ENCODE measurements at regions not wholly inside any gene's neighbourhood (a gene's known extent, or its start where the extent isn't known, plus 50 kb on each side); places are given as distances from the start of the nearest gene placed in this dataset.

DNA sequence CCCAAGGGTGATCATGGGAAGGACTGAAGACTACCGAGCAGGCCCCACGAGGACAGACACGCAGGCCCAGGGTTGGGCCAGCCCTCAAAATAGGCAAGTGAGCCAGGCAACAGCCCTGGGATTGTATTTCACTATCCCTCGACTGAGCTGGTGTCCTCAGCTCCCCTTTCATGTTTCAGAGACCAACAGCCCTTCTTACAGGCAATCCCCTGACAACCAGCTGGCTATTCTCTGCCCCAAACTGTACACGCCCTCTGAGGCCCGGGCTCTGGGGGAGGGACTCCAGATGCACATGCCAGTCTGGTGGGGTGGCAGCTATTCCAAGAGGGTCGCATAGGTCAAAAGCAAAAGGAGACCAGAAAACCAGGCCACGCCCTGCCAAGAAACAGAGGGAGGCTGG is 243.0 kb downstream of the TOMM20 start:
- 79% methylated on average over 5 of the region's 8 CpGs for WGBS (ENCODE audit: low lambda C conversion rate)
- no peak overlapping the region for H3K4me2 ChIP-seq (ENCODE audit: low read depth, low read length)
- peaks cover 81% of the 10 kb centered on the region for H3K4me1 ChIP-seq (ENCODE audit: insufficient read depth, low read length)
- no peaks in the 10 kb centered on the region for H3K79me2 ChIP-seq (ENCODE audit: insufficient read depth, low read length)
- TF ChIP-seq ZSCAN22 (CRISPR knock-in tag; IDR thresholded peaks at IDR 0.05), result no peak
- no peak for DNase-seq (ENCODE audit: low spot score)
- ChIA-PET CTCF (ENCODE audit: low intra/inter-chr PET ratio, low total read pairs) (no interaction called here), POLR2A (interaction anchor here (2.3 kb wide), 1 partner anchor 10 kb away, joined by 6 read pairs; no protein-coding TSS in a partner anchor)
- BruUV-seq (replicated peaks), result no TSS peak
- no peaks in the 10 kb centered on the region for H4K20me1 ChIP-seq (ENCODE audit: insufficient read depth, low read length)
- intact Hi-C loops (cut with micrococcal nuclease; ENCODE audit: unreplicated experiment) (no loop called here), in situ Hi-C loops (cut with HindIII; ENCODE audit: extremely low pct_ligation_motif_present, low pct_unique_long_range_greater_than_20kb) (no loop called here)
- no peak for ATAC-seq
- no peaks in the 10 kb centered on the region for H3K9me3 ChIP-seq (ENCODE audit: low read length)
- H3K9ac ChIP-seq (ENCODE audit: insufficient read depth, low read depth, low read length), result no peak overlapping the region
- H2AFZ ChIP-seq (ENCODE audit: low read length), result no peak overlapping the region
- no peak for FAIRE-seq
- H3K27me3 ChIP-seq (ENCODE audit: control insufficient read depth in 1 of 2, insufficient read depth in 2 of 2, low read length in 2 of 2), result no peaks in the 10 kb centered on the region
- H3K4me3 ChIP-seq (replicated peaks in 1 of 3; ENCODE audit: insufficient read depth in 1 of 3, low read depth in 2 of 3, low read length in 3 of 3), result no peak overlapping the region
- no peaks in the 10 kb centered on the region for H3K36me3 ChIP-seq (replicated peaks in 1 of 2; ENCODE audit: control insufficient read depth in 1 of 2, insufficient read depth in 2 of 2, low read length in 2 of 2)
- H3K27ac ChIP-seq (ENCODE audit: extremely low read length, insufficient read depth, low read length), result no peak overlapping the region

DNA sequence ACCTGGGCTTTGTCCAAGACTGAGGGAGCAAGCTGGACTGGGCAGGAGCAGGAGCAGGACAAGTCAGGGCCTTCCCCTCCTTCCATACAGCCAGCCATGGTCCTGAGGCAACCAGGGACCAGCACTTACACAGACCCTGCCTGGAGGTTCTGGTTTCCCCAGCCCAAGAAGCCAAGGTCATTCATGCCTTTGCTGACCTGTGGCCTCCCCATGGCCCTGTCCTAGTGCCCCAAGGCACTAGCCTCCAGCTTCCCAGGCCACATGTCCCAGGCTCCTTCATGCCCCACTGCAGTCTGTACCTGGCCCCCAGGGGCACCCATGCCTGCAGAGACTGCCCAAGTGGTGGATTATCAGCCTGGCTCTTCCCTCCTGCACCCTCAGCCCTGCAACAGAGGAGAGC is 243.9 kb downstream of the TOMM20 start:
- FAIRE-seq (no peak), ATAC-seq (peak; percentile 60)
- TF ChIP-seq, protein P1, sequence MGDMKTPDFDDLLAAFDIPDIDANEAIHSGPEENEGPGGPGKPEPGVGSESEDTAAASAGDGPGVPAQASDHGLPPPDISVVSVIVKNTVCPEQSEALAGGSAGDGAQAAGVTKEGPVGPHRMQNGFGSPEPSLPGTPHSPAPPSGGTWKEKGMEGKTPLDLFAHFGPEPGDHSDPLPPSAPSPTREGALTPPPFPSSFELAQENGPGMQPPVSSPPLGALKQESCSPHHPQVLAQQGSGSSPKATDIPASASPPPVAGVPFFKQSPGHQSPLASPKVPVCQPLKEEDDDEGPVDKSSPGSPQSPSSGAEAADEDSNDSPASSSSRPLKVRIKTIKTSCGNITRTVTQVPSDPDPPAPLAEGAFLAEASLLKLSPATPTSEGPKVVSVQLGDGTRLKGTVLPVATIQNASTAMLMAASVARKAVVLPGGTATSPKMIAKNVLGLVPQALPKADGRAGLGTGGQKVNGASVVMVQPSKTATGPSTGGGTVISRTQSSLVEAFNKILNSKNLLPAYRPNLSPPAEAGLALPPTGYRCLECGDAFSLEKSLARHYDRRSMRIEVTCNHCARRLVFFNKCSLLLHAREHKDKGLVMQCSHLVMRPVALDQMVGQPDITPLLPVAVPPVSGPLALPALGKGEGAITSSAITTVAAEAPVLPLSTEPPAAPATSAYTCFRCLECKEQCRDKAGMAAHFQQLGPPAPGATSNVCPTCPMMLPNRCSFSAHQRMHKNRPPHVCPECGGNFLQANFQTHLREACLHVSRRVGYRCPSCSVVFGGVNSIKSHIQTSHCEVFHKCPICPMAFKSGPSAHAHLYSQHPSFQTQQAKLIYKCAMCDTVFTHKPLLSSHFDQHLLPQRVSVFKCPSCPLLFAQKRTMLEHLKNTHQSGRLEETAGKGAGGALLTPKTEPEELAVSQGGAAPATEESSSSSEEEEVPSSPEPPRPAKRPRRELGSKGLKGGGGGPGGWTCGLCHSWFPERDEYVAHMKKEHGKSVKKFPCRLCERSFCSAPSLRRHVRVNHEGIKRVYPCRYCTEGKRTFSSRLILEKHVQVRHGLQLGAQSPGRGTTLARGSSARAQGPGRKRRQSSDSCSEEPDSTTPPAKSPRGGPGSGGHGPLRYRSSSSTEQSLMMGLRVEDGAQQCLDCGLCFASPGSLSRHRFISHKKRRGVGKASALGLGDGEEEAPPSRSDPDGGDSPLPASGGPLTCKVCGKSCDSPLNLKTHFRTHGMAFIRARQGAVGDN (CRISPR knock-in tag; IDR thresholded peaks at IDR 0.05), result peak; percentile 65
- TF ChIP-seq, protein P2, sequence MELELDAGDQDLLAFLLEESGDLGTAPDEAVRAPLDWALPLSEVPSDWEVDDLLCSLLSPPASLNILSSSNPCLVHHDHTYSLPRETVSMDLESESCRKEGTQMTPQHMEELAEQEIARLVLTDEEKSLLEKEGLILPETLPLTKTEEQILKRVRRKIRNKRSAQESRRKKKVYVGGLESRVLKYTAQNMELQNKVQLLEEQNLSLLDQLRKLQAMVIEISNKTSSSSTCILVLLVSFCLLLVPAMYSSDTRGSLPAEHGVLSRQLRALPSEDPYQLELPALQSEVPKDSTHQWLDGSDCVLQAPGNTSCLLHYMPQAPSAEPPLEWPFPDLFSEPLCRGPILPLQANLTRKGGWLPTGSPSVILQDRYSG (CRISPR knock-in tag; IDR thresholded peaks at IDR 0.05), result no peak
- peak; percentile 29; the same call in 1 of the 2 replicates for TF ChIP-seq HNF4A (CRISPR knock-in tag; IDR thresholded peaks at IDR 0.05)
- TF ChIP-seq CBFB (CRISPR knock-in tag; IDR thresholded peaks at IDR 0.05), result no peak
- TF ChIP-seq ZSCAN25 (CRISPR knock-in tag; IDR thresholded peaks at IDR 0.05), result peak; percentile 49; the same call in 1 of the 2 replicates
- TF ChIP-seq TP53 (CRISPR knock-in tag; conservative IDR thresholded peaks at IDR 0.05), result 0 out of 2 replicates have a peak, but pooled peaks have one; percentile 31
- TF ChIP-seq ZHX1 (CRISPR knock-in tag; IDR thresholded peaks at IDR 0.05; ENCODE audit: low read depth), result 0 out of 2 replicates have a peak, but pooled peaks have one; percentile 39

More for the DNA sequence above, 243.9 kb downstream of the TOMM20 start:
- H3K4me1 ChIP-seq (ENCODE audit: insufficient read depth, low read length), result peaks cover 90% of the 10 kb centered on the region
- no peak overlapping the region for H3K9ac ChIP-seq (ENCODE audit: insufficient read depth, low read depth, low read length)
- H3K4me3 ChIP-seq (replicated peaks in 1 of 3; ENCODE audit: insufficient read depth in 1 of 3, low read depth in 2 of 3, low read length in 3 of 3), result no peak overlapping the region
- no peaks in the 10 kb centered on the region for H3K36me3 ChIP-seq (replicated peaks in 1 of 2; ENCODE audit: control insufficient read depth in 1 of 2, insufficient read depth in 2 of 2, low read length in 2 of 2)
- no peak overlapping the region for H3K4me2 ChIP-seq (ENCODE audit: low read depth, low read length)
- H3K79me2 ChIP-seq (ENCODE audit: insufficient read depth, low read length), result no peaks in the 10 kb centered on the region
- no peaks in the 10 kb centered on the region for H4K20me1 ChIP-seq (ENCODE audit: insufficient read depth, low read length)
- ChIA-PET CTCF (ENCODE audit: low intra/inter-chr PET ratio, low total read pairs) (no interaction called here), POLR2A (interaction anchor here (0.8 to 2.3 kb wide), 2 partner anchors 9 to 22 kb away, joined by 3 to 6 read pairs; no protein-coding TSS in a partner anchor)
- H2AFZ ChIP-seq (ENCODE audit: low read length), result no peak overlapping the region
- in situ Hi-C loops (cut with HindIII; ENCODE audit: extremely low pct_ligation_motif_present, low pct_unique_long_range_greater_than_20kb), result no loop called here
- H3K27ac ChIP-seq (ENCODE audit: extremely low read length, insufficient read depth, low read length), result no peak overlapping the region
- H3K9me3 ChIP-seq (ENCODE audit: low read length), result no peaks in the 10 kb centered on the region
- BruUV-seq (replicated peaks), result no TSS peak
- no peaks in the 10 kb centered on the region for H3K27me3 ChIP-seq (ENCODE audit: control insufficient read depth in 1 of 2, insufficient read depth in 2 of 2, low read length in 2 of 2)
- intact Hi-C loops (cut with micrococcal nuclease; ENCODE audit: unreplicated experiment), result no loop called here
- DNase-seq (ENCODE audit: low spot score), result no peak
